ENCODE measurements at regions not wholly inside any gene's neighbourhood (a gene's known extent, or its start where the extent isn't known, plus 50 kb on each side); places are given as distances from the start of the nearest gene placed in this dataset.
A peak's percentile ranks its signal among the peaks of the same experiment; 100 is the strongest.

DNA sequence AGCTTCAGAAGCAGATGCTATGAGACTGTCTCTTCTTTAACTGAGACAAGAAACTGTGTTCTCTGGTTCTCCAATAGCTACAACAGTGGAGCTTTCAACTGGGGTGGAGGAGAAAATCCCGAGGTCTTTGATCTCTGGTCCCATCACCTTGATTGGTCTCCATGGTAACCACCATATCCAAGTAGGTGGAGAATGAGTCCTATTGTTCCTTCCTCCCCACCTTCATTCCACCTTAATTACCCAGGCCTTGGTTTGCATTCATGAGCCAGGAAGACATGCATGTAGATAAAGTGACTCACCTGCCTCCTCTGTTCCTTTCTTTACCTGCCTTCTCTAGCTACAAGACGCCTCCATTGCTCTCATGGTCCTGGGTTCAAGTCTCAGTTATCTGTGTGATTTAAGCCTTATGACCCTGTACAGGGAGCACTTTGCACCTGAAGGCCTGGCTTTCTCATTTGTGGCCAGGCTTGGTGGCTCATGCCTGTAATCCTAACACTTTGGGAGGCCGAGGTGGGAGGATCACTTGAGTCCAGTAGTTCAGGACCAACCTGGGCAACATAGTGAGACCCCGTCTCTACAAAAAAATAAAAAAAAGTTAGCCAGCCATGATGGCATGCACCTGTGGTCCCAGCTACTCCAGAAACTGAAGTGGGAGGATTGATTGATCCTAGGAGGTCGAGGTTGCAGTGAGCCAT, 157.7 kb upstream of the TBX3 start:
- H3K9me3 ChIP-seq (ENCODE audit: low read depth), result no peaks in the 10 kb centered on the region
- H3K4me2 ChIP-seq, result no peak overlapping the region
- no peaks in the 10 kb centered on the region for H3K9me3 Mint-ChIP-seq
- H3K36me3 Mint-ChIP-seq, result no peaks in the 10 kb centered on the region
- no peaks in the 10 kb centered on the region for H3K27me3 ChIP-seq
- H3K9ac ChIP-seq, result no peak overlapping the region
- no peak overlapping the region for H2AFZ ChIP-seq (replicated peaks)
- no peak for DNase-seq (ENCODE audit: low spot score)
- peaks cover 3% of the 10 kb centered on the region for H3K4me1 ChIP-seq
- TF ChIP-seq, protein P1, sequence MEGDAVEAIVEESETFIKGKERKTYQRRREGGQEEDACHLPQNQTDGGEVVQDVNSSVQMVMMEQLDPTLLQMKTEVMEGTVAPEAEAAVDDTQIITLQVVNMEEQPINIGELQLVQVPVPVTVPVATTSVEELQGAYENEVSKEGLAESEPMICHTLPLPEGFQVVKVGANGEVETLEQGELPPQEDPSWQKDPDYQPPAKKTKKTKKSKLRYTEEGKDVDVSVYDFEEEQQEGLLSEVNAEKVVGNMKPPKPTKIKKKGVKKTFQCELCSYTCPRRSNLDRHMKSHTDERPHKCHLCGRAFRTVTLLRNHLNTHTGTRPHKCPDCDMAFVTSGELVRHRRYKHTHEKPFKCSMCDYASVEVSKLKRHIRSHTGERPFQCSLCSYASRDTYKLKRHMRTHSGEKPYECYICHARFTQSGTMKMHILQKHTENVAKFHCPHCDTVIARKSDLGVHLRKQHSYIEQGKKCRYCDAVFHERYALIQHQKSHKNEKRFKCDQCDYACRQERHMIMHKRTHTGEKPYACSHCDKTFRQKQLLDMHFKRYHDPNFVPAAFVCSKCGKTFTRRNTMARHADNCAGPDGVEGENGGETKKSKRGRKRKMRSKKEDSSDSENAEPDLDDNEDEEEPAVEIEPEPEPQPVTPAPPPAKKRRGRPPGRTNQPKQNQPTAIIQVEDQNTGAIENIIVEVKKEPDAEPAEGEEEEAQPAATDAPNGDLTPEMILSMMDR (IDR thresholded peaks at IDR 0.05), result no peak
- TF ChIP-seq EZH2 (IDR thresholded peaks at IDR 0.05) (no peak), EZH2phosphoT487 (IDR thresholded peaks at IDR 0.05) (no peak)
- no peaks in the 10 kb centered on the region for H3F3A ChIP-seq (ENCODE audit: low read depth)
- no peaks in the 10 kb centered on the region for H4K20me1 ChIP-seq (ENCODE audit: low read depth)
- no peaks in the 10 kb centered on the region for H3K36me3 ChIP-seq
- peaks cover 3% of the 10 kb centered on the region for H3K4me1 Mint-ChIP-seq
- no peak overlapping the region for H3K4me3 ChIP-seq
- H3K27ac ChIP-seq, result no peak overlapping the region
- H3K27me3 Mint-ChIP-seq (ENCODE audit: insufficient read depth, low read depth), result no peaks in the 10 kb centered on the region
- H3K79me2 ChIP-seq (ENCODE audit: low read depth), result no peaks in the 10 kb centered on the region
- no peak overlapping the region for H3K4me3 Mint-ChIP-seq
- H3K27ac Mint-ChIP-seq, result no peak overlapping the region

DNA sequence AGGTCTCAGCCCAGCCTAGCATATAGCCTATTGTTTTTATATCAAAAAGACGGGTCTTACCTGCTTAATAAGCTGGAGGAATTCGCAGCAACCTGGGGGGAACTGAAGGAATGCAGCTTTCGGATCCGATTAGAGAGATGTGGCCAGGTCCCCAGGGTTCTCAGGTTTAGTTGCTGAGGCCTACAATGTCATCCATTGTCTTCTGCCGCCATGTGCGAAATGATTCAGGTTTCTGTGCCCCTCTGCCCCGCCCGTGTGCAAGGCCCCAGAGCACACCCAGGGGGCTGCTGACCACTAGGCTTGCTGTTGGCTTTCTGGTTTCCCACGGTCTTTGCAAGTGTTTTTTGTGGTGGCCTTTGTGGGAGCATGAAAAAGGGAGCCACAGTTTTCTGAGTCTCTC, 154.5 kb upstream of the TBX3 start:
- Mint-ChIP-seq H3K27me3 (ENCODE audit: insufficient read depth, low read depth) (peaks cover 5% of the 10 kb centered on the region), H3K36me3 (no peaks in the 10 kb centered on the region)

DNA sequence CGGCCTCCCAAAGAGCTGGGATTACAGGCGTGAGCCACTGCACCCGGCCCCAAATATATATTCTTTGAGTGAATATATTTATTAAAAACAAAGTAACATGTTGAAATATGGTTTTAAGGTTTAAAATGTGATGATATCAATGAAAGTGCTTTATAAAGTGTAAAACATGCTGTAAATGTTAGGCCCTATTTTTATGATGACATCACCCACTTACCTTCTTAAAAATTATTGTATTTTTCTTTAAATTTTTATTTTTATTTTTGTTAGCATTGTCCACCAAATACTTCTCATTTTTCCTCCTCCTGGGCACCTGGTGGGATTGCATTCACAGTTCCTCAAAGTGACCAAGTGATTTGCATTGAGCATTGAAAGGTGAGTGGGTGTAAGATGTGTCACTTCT, 152.6 kb upstream of the TBX3 start:
- DNase-seq (ENCODE audit: low spot score), result no peak
- no peaks in the 10 kb centered on the region for H3K4me1 ChIP-seq
- Mint-ChIP-seq H3K9me3 (no peaks in the 10 kb centered on the region), H3K27me3 (ENCODE audit: insufficient read depth, low read depth) (peaks cover 7% of the 10 kb centered on the region), H3K4me3 (no peak overlapping the region), H3K27ac (no peak overlapping the region), H3K4me1 (no peaks in the 10 kb centered on the region), H3K36me3 (no peaks in the 10 kb centered on the region)
- no peaks in the 10 kb centered on the region for H3K79me2 ChIP-seq (ENCODE audit: low read depth)
- H4K20me1 ChIP-seq (ENCODE audit: low read depth), result no peaks in the 10 kb centered on the region
- no peak overlapping the region for H3K4me3 ChIP-seq
- no peaks in the 10 kb centered on the region for H3K36me3 ChIP-seq
- no peak overlapping the region for H3K27ac ChIP-seq
- no peaks in the 10 kb centered on the region for H3K27me3 ChIP-seq
- no peaks in the 10 kb centered on the region for H3F3A ChIP-seq (ENCODE audit: low read depth)
- H3K9ac ChIP-seq, result no peak overlapping the region
- no peak overlapping the region for H3K4me2 ChIP-seq
- H3K9me3 ChIP-seq (ENCODE audit: low read depth), result no peaks in the 10 kb centered on the region
- no peak for TF ChIP-seq EZH2 (IDR thresholded peaks at IDR 0.05)
- no peak for TF ChIP-seq EZH2phosphoT487 (IDR thresholded peaks at IDR 0.05)
- TF ChIP-seq, protein P1 (IDR thresholded peaks at IDR 0.05), result no peak
- no peak overlapping the region for H2AFZ ChIP-seq (replicated peaks)

More for the DNA sequence above, 154.5 kb upstream of the TBX3 start:
- Histone ChIP-seq H3K27me3 (no peaks in the 10 kb centered on the region), H3K4me2 (no peak overlapping the region), H3K9me3 (ENCODE audit: low read depth) (no peaks in the 10 kb centered on the region), H3F3A (ENCODE audit: low read depth) (no peaks in the 10 kb centered on the region), H4K20me1 (ENCODE audit: low read depth) (no peaks in the 10 kb centered on the region), H3K4me1 (no peaks in the 10 kb centered on the region), H3K36me3 (no peaks in the 10 kb centered on the region), H2AFZ (replicated peaks) (no peak overlapping the region), H3K79me2 (ENCODE audit: low read depth) (no peaks in the 10 kb centered on the region), H3K4me3 (no peak overlapping the region), H3K9ac (no peak overlapping the region), H3K27ac (no peak overlapping the region)
- H3K27ac Mint-ChIP-seq, result no peak overlapping the region
- peaks cover under 1% of the 10 kb centered on the region for H3K4me1 Mint-ChIP-seq
- DNase-seq (ENCODE audit: low spot score), result peak; percentile 22
- H3K9me3 Mint-ChIP-seq, result no peaks in the 10 kb centered on the region
- TF ChIP-seq, protein P1 (IDR thresholded peaks at IDR 0.05), result no peak
- TF ChIP-seq EZH2 (IDR thresholded peaks at IDR 0.05) (no peak), EZH2phosphoT487 (IDR thresholded peaks at IDR 0.05) (no peak)
- no peak overlapping the region for H3K4me3 Mint-ChIP-seq
